ENCODE measurements at regions not wholly inside any gene's neighbourhood (a gene's known extent, or its start where the extent isn't known, plus 50 kb on each side); places are given as distances from the start of the nearest gene placed in this dataset.

DNA sequence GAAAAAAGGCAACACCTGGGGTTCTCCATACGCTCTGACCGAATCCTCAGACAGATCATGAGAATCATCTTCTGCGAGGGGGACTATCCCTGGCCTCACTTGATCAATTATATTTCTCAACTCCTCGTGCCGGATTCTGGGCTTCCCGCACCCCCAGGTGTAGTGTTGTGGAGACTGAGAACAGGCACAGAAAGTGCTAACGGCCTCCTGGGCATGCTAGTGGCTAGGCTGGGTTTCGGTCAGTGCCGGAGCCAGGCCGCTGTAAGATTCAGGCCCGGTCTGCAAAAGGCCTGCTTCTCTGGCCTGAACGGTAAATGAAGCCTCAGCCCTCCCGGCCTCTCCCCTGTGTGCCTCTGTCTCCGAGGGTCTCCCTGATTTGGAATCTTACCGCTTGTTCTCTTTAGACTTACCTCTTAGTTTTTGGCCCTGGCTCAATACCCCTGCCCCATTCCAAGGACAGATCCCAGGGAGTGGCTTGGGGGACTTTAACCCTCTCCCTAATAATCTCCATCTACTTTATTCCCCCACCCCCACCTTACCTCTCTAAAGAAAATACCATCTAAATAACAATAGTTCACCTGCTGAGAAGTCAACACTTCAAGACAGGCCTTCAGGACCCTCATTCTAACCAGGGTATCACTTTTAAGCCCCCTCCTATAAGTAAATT is 79.0 kb upstream of the MEDAG start:
- intact Hi-C loops (cut with DNase I): no loop called here
- no peak for DNase-seq (ENCODE audit: low spot score in 2 of 2)
- TF ChIP-seq CTCF (IDR thresholded peaks at IDR 0.05): no peak
- H3K36me3 ChIP-seq: no peaks in the 10 kb centered on the region
- no peaks in the 10 kb centered on the region for H3K4me1 ChIP-seq
- H3K4me3 ChIP-seq: no peak overlapping the region
- H3K27ac ChIP-seq: no peak overlapping the region
- H3K27me3 ChIP-seq: no peaks in the 10 kb centered on the region
- no peaks in the 10 kb centered on the region for H3K9me3 ChIP-seq

DNA sequence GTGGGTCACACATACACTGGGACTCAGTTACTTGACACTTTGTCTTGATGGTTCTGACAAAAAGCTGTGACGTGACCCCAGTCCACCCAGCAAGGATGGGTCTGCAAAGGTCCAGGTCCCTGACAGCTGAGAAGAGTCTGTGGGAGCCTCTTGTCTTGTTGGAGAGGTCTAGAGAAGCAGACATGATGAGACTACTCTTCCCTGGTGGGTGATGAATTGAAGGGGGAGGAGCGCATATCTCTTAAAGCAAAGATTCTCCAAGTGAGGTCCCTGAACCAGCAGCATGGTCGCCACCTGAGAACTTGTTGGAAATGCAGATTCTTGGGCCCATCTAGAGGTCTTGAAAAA is 78.5 kb upstream of the MEDAG start:
- no peaks in the 10 kb centered on the region for H3K27me3 ChIP-seq
- no peaks in the 10 kb centered on the region for H3K36me3 ChIP-seq
- intact Hi-C loops (cut with DNase I): no loop called here
- no peak for DNase-seq (ENCODE audit: low spot score in 2 of 2)
- no peaks in the 10 kb centered on the region for H3K9me3 ChIP-seq
- no peak for TF ChIP-seq CTCF (IDR thresholded peaks at IDR 0.05)
- H3K4me3 ChIP-seq: no peak overlapping the region
- no peak overlapping the region for H3K27ac ChIP-seq
- no peaks in the 10 kb centered on the region for H3K4me1 ChIP-seq

DNA sequence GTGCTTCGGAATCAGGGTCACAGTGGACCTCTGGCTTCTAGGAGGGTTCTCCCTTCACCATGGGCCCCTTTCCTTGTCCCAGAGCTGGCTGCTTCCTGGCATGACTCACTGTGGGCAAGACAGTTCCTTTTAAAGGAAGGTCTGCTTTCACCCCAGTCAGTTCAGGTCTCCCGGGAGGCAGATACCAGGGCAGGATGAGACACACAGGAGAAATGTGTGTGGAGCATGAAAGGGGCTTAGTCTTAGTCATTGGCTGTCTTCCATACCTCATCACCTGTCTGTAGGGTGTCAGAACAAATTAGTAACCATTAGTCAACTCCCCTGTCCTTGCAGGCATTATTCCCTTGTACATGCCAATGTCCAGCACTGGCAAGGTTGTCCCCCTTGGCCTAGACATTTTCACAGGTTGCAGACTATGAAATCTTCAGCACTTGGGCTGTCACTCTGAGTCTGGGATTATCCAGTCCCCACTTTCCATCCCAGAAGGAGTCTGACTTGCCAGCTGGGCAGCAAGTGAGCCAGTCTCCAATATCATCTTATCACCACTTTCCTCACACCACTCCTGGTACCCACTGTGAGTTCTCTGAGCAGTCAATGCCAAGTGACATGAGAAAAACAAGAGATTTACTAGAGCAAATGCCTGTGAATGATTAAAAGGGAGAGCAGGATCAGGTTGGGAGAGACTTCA is 76.8 kb upstream of the MEDAG start:
- intact Hi-C loops (cut with DNase I): no loop called here
- DNase-seq (ENCODE audit: low spot score in 2 of 2): no peak
- no peaks in the 10 kb centered on the region for H3K4me1 ChIP-seq

GRCh38 chr13:30829833-30830637 is 76.0 kb upstream of the MEDAG start:
- H3K9me3 ChIP-seq: no peaks in the 10 kb centered on the region
- no peak for DNase-seq (ENCODE audit: low spot score in 2 of 2)
- no peaks in the 10 kb centered on the region for H3K4me1 ChIP-seq
- no peak for TF ChIP-seq CTCF (IDR thresholded peaks at IDR 0.05)
- no peaks in the 10 kb centered on the region for H3K27me3 ChIP-seq
- intact Hi-C loops (cut with DNase I): no loop called here
- H3K27ac ChIP-seq: no peak overlapping the region
- H3K4me3 ChIP-seq: no peak overlapping the region
- H3K36me3 ChIP-seq: no peaks in the 10 kb centered on the region

More for the DNA sequence above, 76.8 kb upstream of the MEDAG start:
- Histone ChIP-seq H3K27me3 (no peaks in the 10 kb centered on the region), H3K9me3 (no peaks in the 10 kb centered on the region), H3K27ac (no peak overlapping the region), H3K4me3 (no peak overlapping the region), H3K36me3 (no peaks in the 10 kb centered on the region)
- no peak for TF ChIP-seq CTCF (IDR thresholded peaks at IDR 0.05)

DNA sequence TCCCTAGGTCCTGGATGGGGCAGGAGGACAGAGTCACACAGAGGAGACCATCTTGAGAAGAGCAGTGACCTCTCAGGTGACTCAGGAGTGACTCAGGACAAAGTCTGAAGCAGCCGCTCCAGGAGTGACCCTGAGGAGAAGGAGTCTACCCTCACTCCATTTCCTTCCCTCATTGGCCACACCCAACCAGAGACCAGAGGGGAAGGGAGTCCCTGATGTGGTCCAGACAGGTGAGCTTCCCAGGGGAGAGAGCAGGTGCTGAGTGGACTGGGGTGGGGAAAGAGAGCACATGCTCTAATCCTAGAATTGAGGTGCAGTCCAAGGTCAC is 75.5 kb upstream of the MEDAG start:
- H3K9me3 ChIP-seq: no peaks in the 10 kb centered on the region
- DNase-seq (ENCODE audit: low spot score in 2 of 2): no peak
- no peak overlapping the region for H3K4me3 ChIP-seq
- H3K36me3 ChIP-seq: no peaks in the 10 kb centered on the region
- TF ChIP-seq CTCF (IDR thresholded peaks at IDR 0.05): no peak
- H3K4me1 ChIP-seq: no peaks in the 10 kb centered on the region
- no peak overlapping the region for H3K27ac ChIP-seq
- no peaks in the 10 kb centered on the region for H3K27me3 ChIP-seq
- intact Hi-C loops (cut with DNase I): no loop called here

All from ascending aorta (tissue), 2 donors.